HepG2 (cell line): ENCODE measurements at regions not wholly inside any gene's neighbourhood (a gene's known extent, or its start where the extent isn't known, plus 50 kb on each side); places are given as distances from the start of the nearest gene placed in this dataset.

Source experiments
- ATAC-seq: fragments of 200-7000 bp; cut with Tn5 transposase; 3 replicates; pipeline ENCODE4 v1.9.1; 2020; ENCODE audit warnings: mild to moderate bottlenecking, moderate library complexity
- BruUV-seq: library from RNA; stranded (reverse); fragments of 400-500 nt; replicated peaks from 2 replicates; lab custom pipeline; 2021; lab: Mats Ljungman, UMichigan
- CTCF ChIA-PET: fragments of 300-600 bp; formaldehyde crosslinking; extraction: SDS; loops from one replicate; lab custom pipeline; 2021; ENCODE audit warnings: low total read pairs, inconsistent platforms, low intra/inter-chr PET ratio; lab: Yijun Ruan, JAX
- POLR2A ChIA-PET: fragments of 350-600 bp; sonication (Branson Sonifier 250); formaldehyde crosslinking; loops from one replicate; lab custom pipeline; 2020; ENCODE audit warnings: antibody characterized with exemption, inconsistent platforms; lab: Yijun Ruan, JAX
- DNase-seq: peaks from one replicate; pipeline ENCODE4 v3.0.0-alpha.2; 2015; ENCODE audit warnings: low spot score
- FAIRE-seq: peaks from 3 replicates; lab custom pipeline; 2011; peaks lifted over from hg19 to GRCh38; lab: Jason Lieb, UNC
- H2AFZ ChIP-seq: one replicate; pipeline ENCODE4 v1.6.1; 2011; ENCODE audit warnings: low read length, inconsistent platforms
- H3K27ac ChIP-seq: fragments of 300-600 bp; 3 replicates; pipeline ENCODE4 v1.8.0; 2011; ENCODE audit warnings: mixed run types, mild to moderate bottlenecking, mixed read lengths, low read length, inconsistent platforms; ENCODE audit not compliant: insufficient read depth; ENCODE audit errors: extremely low read length
- H3K27me3 ChIP-seq, 2 experiments: fragments of 200-600 bp in 1 of 2; 2 replicates in 1 of 2; 3 replicates in 1 of 2; pipeline versions ENCODE4 v1.6.0 to v1.8.0; 2011; ENCODE audit warnings: low read length in 2 of 2, mild to moderate bottlenecking in 2 of 2, moderate library complexity in 2 of 2, inconsistent platforms in 1 of 2; ENCODE audit not compliant: insufficient read depth in 2 of 2, control insufficient read depth in 1 of 2
- H3K36me3 ChIP-seq, 2 experiments: fragments of 200-600 bp in 1 of 2; replicated peaks in 1 of 2; 2 replicates in 1 of 2; 3 replicates in 1 of 2; pipeline versions ENCODE4 v1.5.1 to v1.8.0; 2011; ENCODE audit warnings: low read length in 2 of 2, inconsistent platforms in 1 of 2; ENCODE audit not compliant: insufficient read depth in 2 of 2, control insufficient read depth in 1 of 2
- H3K4me1 ChIP-seq: 2 replicates; pipeline ENCODE4 v1.5.1; 2012; ENCODE audit warnings: low read length, inconsistent platforms; ENCODE audit not compliant: insufficient read depth
- H3K4me2 ChIP-seq: 2 replicates; pipeline ENCODE4 v1.6.0; 2011; ENCODE audit warnings: low read depth, low read length, inconsistent platforms
- H3K4me3 ChIP-seq, 3 experiments: fragments of 200-600 bp in 1 of 3; sonication (generic), shearing (Covaris generic) in 1 of 3; replicated peaks in 1 of 3; 2 replicates each; pipeline ENCODE4 v1.5.1; 2011 to 2016; ENCODE audit warnings: low read length in 3 of 3, inconsistent platforms in 2 of 3, low read depth in 2 of 3, mild to moderate bottlenecking in 2 of 3, control low read depth in 1 of 3, mixed read lengths in 1 of 3; ENCODE audit not compliant: insufficient read depth in 1 of 3
- H3K79me2 ChIP-seq: one replicate; pipeline ENCODE4 v1.6.1; 2011; ENCODE audit warnings: low read length, inconsistent platforms; ENCODE audit not compliant: insufficient read depth
- H3K9ac ChIP-seq: 2 replicates; pipeline ENCODE4 v1.6.0; 2011; ENCODE audit warnings: mild to moderate bottlenecking, low read depth, low read length, inconsistent platforms; ENCODE audit not compliant: insufficient read depth
- H3K9me3 ChIP-seq: 2 replicates; pipeline ENCODE4 v1.5.1; 2012; ENCODE audit warnings: mild to moderate bottlenecking, low read length
- H4K20me1 ChIP-seq: 2 replicates; pipeline ENCODE4 v1.6.0; 2011; ENCODE audit warnings: inconsistent platforms, mild to moderate bottlenecking, low read length, moderate library complexity; ENCODE audit not compliant: insufficient read depth
- ISL2 ChIP-seq: sonication (generic); formaldehyde crosslinking; IDR thresholded peaks from 2 replicates; pipeline ENCODE4 v1.5.0; 2020; ENCODE audit warnings: missing genetic modification reagents
- KLF16 ChIP-seq, 2 experiments: sonication (generic) in 1 of 2; formaldehyde crosslinking in 1 of 2; IDR thresholded peaks; 2 replicates each; pipeline versions ENCODE4 v1.6.1 to v1.8.0; 2016 to 2023; ENCODE audit warnings: missing genetic modification reagents in 2 of 2, missing compliant biosample characterization in 1 of 2
- MBNL3 ChIP-seq: fragments of 250-450 bp; sonication (Bioruptor Pico); conservative IDR thresholded peaks from 2 replicates; pipeline ENCODE4 v1.8.0; 2022; ENCODE audit warnings: mild to moderate bottlenecking, inconsistent platforms
- NAIF1 ChIP-seq: sonication (generic); formaldehyde crosslinking; IDR thresholded peaks from 2 replicates; pipeline ENCODE4 v1.5.0; 2020; ENCODE audit warnings: mild to moderate bottlenecking, missing genetic modification reagents, borderline replicate concordance
- SAP130 ChIP-seq: IDR thresholded peaks from 2 replicates; pipeline ENCODE4 v1.6.1; 2016; ENCODE audit warnings: low read depth
- TEAD2 ChIP-seq: sonication (generic); formaldehyde crosslinking; IDR thresholded peaks from 2 replicates; pipeline ENCODE4 v1.9.0; 2021; ENCODE audit warnings: missing genetic modification reagents
- THAP11 ChIP-seq: IDR thresholded peaks from 2 replicates; pipeline ENCODE4 v1.6.1; 2016; ENCODE audit warnings: missing biosample characterization, missing genetic modification reagents
- TOPORS ChIP-seq: sonication (generic); formaldehyde crosslinking; IDR thresholded peaks from 2 replicates; pipeline ENCODE4 v1.8.0; 2023; ENCODE audit warnings: mild to moderate bottlenecking, missing genetic modification reagents
- ZFP36L1 ChIP-seq: sonication (generic); formaldehyde crosslinking; IDR thresholded peaks from 2 replicates; pipeline ENCODE4 v1.8.0; 2022; ENCODE audit warnings: mild to moderate bottlenecking, missing genetic modification reagents, moderate library complexity
- ZFP82 ChIP-seq: sonication (generic); formaldehyde crosslinking; IDR thresholded peaks from 2 replicates; pipeline ENCODE4 v1.5.1; 2020; ENCODE audit warnings: mild to moderate bottlenecking, missing genetic modification reagents, borderline replicate concordance
- ZNF3 ChIP-seq: IDR thresholded peaks from 2 replicates; pipeline ENCODE4 v1.7.0; 2017; ENCODE audit warnings: inconsistent platforms
- ZNF460 ChIP-seq: sonication (generic); formaldehyde crosslinking; IDR thresholded peaks from 2 replicates; pipeline ENCODE4 v1.5.1; 2020; ENCODE audit warnings: missing genetic modification reagents, mild to moderate bottlenecking, borderline replicate concordance
- ZNF569 ChIP-seq: sonication (generic); formaldehyde crosslinking; IDR thresholded peaks from 2 replicates; pipeline ENCODE4 v1.5.0; 2020; ENCODE audit warnings: mild to moderate bottlenecking, missing genetic modification reagents, moderate library complexity, borderline replicate concordance
- ZNF788 ChIP-seq: sonication (generic); formaldehyde crosslinking; IDR thresholded peaks from 2 replicates; pipeline ENCODE4 v1.5.0; 2020; ENCODE audit warnings: mild to moderate bottlenecking, missing genetic modification reagents, borderline replicate concordance
- WGBS: methylation state at CpG from one replicate; pipeline ENCODE4 v1.1.6; 2017; ENCODE audit warnings: low lambda C conversion rate; 5-methylcytosine and 5-hydroxymethylcytosine counted together
- in situ Hi-C: cut with HindIII; loops from 2 replicates; pipeline ENCODE4 v1.10.0; 2017; ENCODE audit warnings: low pct_unique_long_range_greater_than_20kb; ENCODE audit not compliant: extremely low pct_ligation_motif_present
- intact Hi-C: fragments of 100-400 bp; cut with micrococcal nuclease; formaldehyde crosslinking; loops from one replicate; pipeline ENCODE4 v1.10.0; 2022; ENCODE audit not compliant: unreplicated experiment
- TF ChIP-seq, protein P1 (sequence below): sonication (generic); formaldehyde crosslinking; IDR thresholded peaks from 2 replicates; pipeline ENCODE4 v1.8.0; 2022; ENCODE audit warnings: low read depth, missing genetic modification reagents
- TF ChIP-seq, protein P2 (sequence below): sonication (generic); formaldehyde crosslinking; IDR thresholded peaks from 2 replicates; pipeline ENCODE4 v1.4.0; 2020; ENCODE audit warnings: missing genetic modification reagents

DNA sequence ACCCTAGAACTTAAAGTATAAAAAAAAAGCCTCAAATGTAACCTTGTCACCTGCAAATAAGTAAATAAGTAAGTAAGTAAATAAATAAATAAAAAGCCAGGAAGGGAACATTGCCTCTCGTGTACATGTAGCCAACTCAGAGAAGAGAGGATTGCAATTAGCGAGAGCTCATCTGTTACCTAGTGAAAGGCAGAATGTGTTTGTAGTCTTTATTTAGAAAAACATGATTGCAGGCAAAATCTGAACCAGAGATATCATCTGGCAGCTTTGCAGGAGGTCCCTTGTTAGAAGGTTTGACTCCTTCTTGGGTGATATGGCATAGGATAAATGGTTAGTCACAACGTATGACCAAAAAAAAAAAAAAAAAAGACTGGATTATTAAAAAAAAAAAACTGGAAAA, 71.6 kb upstream of the SYN2 start:
- DNase-seq: no peak
- Histone ChIP-seq H3K4me2 (no peak overlapping the region), H3K4me1 (no peaks in the 10 kb centered on the region), H3K9ac (no peak overlapping the region), H2AFZ (no peak overlapping the region), H4K20me1 (no peaks in the 10 kb centered on the region), H3K27ac (no peak overlapping the region), H3K79me2 (no peaks in the 10 kb centered on the region), H3K9me3 (no peaks in the 10 kb centered on the region), H3K36me3 (no peaks in the 10 kb centered on the region), H3K27me3 (peaks cover 0 to 7% of the 10 kb centered on the region in 2 experiments; a peak in 2 of 5 replicates), H3K4me3 (no peak overlapping the region)
- POLR2A ChIA-PET: no interaction called here
- no peak for FAIRE-seq
- in situ Hi-C loops (no loop called here), intact Hi-C loops (no loop called here)
- no peak for TF ChIP-seq MBNL3
- TF ChIP-seq ZNF569: no peak
- no peak for TF ChIP-seq ZNF788
- no peak for TF ChIP-seq ZNF460
- no peak for TF ChIP-seq TEAD2 (CRISPR knock-in tag)
- no peak for TF ChIP-seq ZNF3
- no peak for TF ChIP-seq ISL2
- 49% methylated on average over 3 of the region's 3 CpGs for WGBS
- no TSS peak for BruUV-seq
- ATAC-seq: no peak
- CTCF ChIA-PET: no interaction called here

DNA sequence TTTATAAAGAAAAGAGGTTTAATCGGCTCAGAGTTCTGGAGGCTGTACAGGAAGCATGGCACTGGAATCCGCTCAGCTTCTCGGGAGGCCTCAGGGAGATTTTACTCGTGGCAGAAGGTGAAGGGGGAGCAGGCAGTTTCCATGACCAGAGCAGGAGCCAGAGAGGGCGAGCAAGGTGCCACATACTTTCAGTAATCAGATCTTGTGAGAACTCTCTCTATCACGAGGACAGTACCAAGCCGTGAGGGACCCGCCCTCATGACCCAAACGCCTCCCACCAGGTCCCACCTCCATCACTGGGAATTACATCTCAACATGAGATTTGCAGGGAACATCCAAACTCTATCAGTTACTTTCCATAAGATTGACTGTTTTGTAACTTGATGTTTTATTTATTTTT, 70.7 kb upstream of the SYN2 start:
- H4K20me1 ChIP-seq: no peaks in the 10 kb centered on the region
- ATAC-seq (no peak), FAIRE-seq (no peak), DNase-seq (no peak)
- WGBS: 12% methylated on average over 8 of the region's 9 CpGs
- BruUV-seq: no TSS peak
- H3K9me3 ChIP-seq: no peaks in the 10 kb centered on the region
- CTCF ChIA-PET: no interaction called here
- no peaks in the 10 kb centered on the region; a peak in 2 of 5 replicates for H3K27me3 ChIP-seq
- no peak overlapping the region for H3K27ac ChIP-seq
- H3K4me2 ChIP-seq: no peak overlapping the region
- H3K4me3 ChIP-seq: no peak overlapping the region
- intact Hi-C loops: no loop called here
- H3K36me3 ChIP-seq: no peaks in the 10 kb centered on the region
- in situ Hi-C loops: no loop called here
- H3K9ac ChIP-seq: no peak overlapping the region
- no peaks in the 10 kb centered on the region for H3K79me2 ChIP-seq
- no peak overlapping the region for H2AFZ ChIP-seq
- POLR2A ChIA-PET: no interaction called here
- no peaks in the 10 kb centered on the region for H3K4me1 ChIP-seq
- TF ChIP-seq, protein P1, sequence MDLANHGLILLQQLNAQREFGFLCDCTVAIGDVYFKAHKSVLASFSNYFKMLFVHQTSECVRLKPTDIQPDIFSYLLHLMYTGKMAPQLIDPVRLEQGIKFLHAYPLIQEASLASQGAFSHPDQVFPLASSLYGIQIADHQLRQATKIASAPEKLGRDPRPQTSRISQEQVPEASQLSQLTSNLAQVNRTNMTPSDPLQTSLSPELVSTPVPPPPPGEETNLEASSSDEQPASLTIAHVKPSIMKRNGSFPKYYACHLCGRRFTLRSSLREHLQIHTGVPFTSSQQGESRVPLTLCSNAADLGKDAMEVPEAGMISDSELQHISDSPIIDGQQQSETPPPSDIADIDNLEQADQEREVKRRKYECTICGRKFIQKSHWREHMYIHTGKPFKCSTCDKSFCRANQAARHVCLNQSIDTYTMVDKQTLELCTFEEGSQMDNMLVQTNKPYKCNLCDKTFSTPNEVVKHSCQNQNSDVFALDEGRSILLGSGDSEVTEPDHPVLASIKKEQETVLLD (CRISPR knock-in tag): no peak
- no peak for TF ChIP-seq KLF16 (CRISPR knock-in tag; IDR thresholded peaks at IDR 0.05)
- no peak for TF ChIP-seq NAIF1 (CRISPR knock-in tag)
- no peak for TF ChIP-seq SAP130
- no peak for TF ChIP-seq TOPORS (CRISPR knock-in tag)
- TF ChIP-seq ZFP36L1 (CRISPR knock-in tag): no peak
- TF ChIP-seq, protein P2, sequence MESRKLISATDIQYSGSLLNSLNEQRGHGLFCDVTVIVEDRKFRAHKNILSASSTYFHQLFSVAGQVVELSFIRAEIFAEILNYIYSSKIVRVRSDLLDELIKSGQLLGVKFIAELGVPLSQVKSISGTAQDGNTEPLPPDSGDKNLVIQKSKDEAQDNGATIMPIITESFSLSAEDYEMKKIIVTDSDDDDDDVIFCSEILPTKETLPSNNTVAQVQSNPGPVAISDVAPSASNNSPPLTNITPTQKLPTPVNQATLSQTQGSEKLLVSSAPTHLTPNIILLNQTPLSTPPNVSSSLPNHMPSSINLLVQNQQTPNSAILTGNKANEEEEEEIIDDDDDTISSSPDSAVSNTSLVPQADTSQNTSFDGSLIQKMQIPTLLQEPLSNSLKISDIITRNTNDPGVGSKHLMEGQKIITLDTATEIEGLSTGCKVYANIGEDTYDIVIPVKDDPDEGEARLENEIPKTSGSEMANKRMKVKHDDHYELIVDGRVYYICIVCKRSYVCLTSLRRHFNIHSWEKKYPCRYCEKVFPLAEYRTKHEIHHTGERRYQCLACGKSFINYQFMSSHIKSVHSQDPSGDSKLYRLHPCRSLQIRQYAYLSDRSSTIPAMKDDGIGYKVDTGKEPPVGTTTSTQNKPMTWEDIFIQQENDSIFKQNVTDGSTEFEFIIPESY (CRISPR knock-in tag): no peak
- TF ChIP-seq THAP11 (CRISPR knock-in tag): no peak
- no peak for TF ChIP-seq ZFP82 (CRISPR knock-in tag)
